HCT116 (cell line): ENCODE measurements at regions not wholly inside any gene's neighbourhood (a gene's known extent, or its start where the extent isn't known, plus 50 kb on each side); places are given as distances from the start of the nearest gene placed in this dataset.

Experiments
- ATAC-seq: fragments of 200-7000 bp; cut with Tn5 transposase; 2 replicates; pipeline ENCODE4 v1.9.1; 2020; ENCODE audit warnings: mild to moderate bottlenecking, moderate library complexity
- BruUV-seq: library from RNA; stranded (reverse); fragments of 400-500 nt; replicated peaks from 2 replicates; lab custom pipeline; 2021; lab: Mats Ljungman, UMichigan
- CTCF ChIA-PET: fragments of 300-600 bp; sonication (Branson Sonifier 250); formaldehyde crosslinking; loops from one replicate; lab custom pipeline; 2021; ENCODE audit warnings: antibody characterized with exemption; lab: Charles Lee
- POLR2A ChIA-PET: fragments of 300-600, 350-600 bp; sonication (Branson Sonifier 250); formaldehyde crosslinking; loops from one replicate; lab custom pipeline; 2021; ENCODE audit warnings: antibody characterized with exemption; lab: Charles Lee
- RAD21 ChIA-PET, 2 experiments: fragments of 300-600 bp; sonication (Branson Sonifier 250); formaldehyde crosslinking; loops; one replicate each; lab custom pipeline; 2023; ENCODE audit warnings: low total read pairs in 2 of 2; ENCODE audit not compliant: uncharacterized antibody in 2 of 2, unreplicated experiment in 2 of 2, low non-redundant PET in 1 of 2; lab: Charles Lee
- DNase-seq: peaks from one replicate; pipeline ENCODE4 v3.0.0-alpha.2; 2010; ENCODE audit warnings: low read depth, low spot score
- H2AFZ ChIP-seq: fragments of 200-600 bp; shearing (Covaris generic), sonication (generic); 2 replicates; pipeline ENCODE4 v1.6.1; 2017; ENCODE audit warnings: low read depth, mixed run types, mixed read lengths, antibody characterized with exemption, low read length; ENCODE audit not compliant: poor library complexity, severe bottlenecking
- H3K27ac ChIP-seq: 2 replicates; pipeline ENCODE4 v1.5.1; 2012; ENCODE audit warnings: low read depth, low read length
- H3K27me3 ChIP-seq: fragments of 200-600 bp; sonication (generic); 2 replicates; pipeline ENCODE4 v1.6.1; 2016; ENCODE audit warnings: mixed run types, low read length, mixed read lengths; ENCODE audit not compliant: insufficient read depth
- H3K36me3 ChIP-seq, 2 experiments: fragments of 200-500 bp in 1 of 2; fragments of 200-600 bp in 1 of 2; sonication (Bioruptor generic) in 1 of 2; sonication (generic) in 1 of 2; 2 replicates each; pipeline versions ENCODE4 v1.5.1 to v1.6.1; 2014 to 2016; ENCODE audit warnings: low read length in 2 of 2, inconsistent platforms in 1 of 2, mixed read lengths in 1 of 2, mixed run types in 1 of 2; ENCODE audit not compliant: insufficient read depth in 2 of 2, control insufficient read depth in 1 of 2
- H3K4me1 ChIP-seq, 2 experiments: fragments of 200-600 bp in 1 of 2; sonication (generic) in 1 of 2; 2 replicates each; pipeline versions ENCODE4 v1.5.1 to v1.6.1; 2012 to 2017; ENCODE audit warnings: low read length in 2 of 2, inconsistent platforms in 1 of 2, mild to moderate bottlenecking in 1 of 2, mixed read lengths in 1 of 2, mixed run types in 1 of 2, moderate library complexity in 1 of 2; ENCODE audit not compliant: insufficient read depth in 2 of 2, control insufficient read depth in 1 of 2
- H3K4me2 ChIP-seq: fragments of 200-600 bp; sonication (generic); 2 replicates; pipeline ENCODE4 v1.6.1; 2017; ENCODE audit warnings: mixed run types, low read length, mixed read lengths
- H3K4me3 ChIP-seq, 2 experiments: fragments of 200-600 bp in 1 of 2; sonication (generic) in 1 of 2; replicated peaks in 1 of 2; 2 replicates each; pipeline ENCODE4 v1.5.1; 2011 to 2016; ENCODE audit warnings: low read length in 2 of 2, control low read depth in 1 of 2, low read depth in 1 of 2, mild to moderate bottlenecking in 1 of 2, mixed read lengths in 1 of 2, mixed run types in 1 of 2
- H3K79me2 ChIP-seq: fragments of 200-600 bp; sonication (generic); 2 replicates; pipeline ENCODE4 v1.6.1; 2017; ENCODE audit warnings: mild to moderate bottlenecking, mixed run types, low read length, moderate library complexity, mixed read lengths; ENCODE audit not compliant: insufficient read depth
- H3K9ac ChIP-seq: fragments of 200-600 bp; sonication (generic); 2 replicates; pipeline ENCODE4 v1.6.1; 2016; ENCODE audit warnings: low read length, mixed read lengths
- H3K9me2 ChIP-seq: fragments of 200-600 bp; sonication (generic), shearing (Covaris generic); 2 replicates; pipeline ENCODE4 v1.6.1; 2017; ENCODE audit warnings: mixed run types, mild to moderate bottlenecking, moderate library complexity; ENCODE audit not compliant: insufficient read depth
- H3K9me3 ChIP-seq, 2 experiments: fragments of 200-500 bp in 1 of 2; fragments of 200-600 bp in 1 of 2; sonication (Bioruptor generic) in 1 of 2; sonication (generic) in 1 of 2; 2 replicates each; pipeline ENCODE4 v1.6.1; 2014 to 2017; ENCODE audit warnings: low read length in 2 of 2, mixed read lengths in 2 of 2, inconsistent platforms in 1 of 2, low read depth in 1 of 2, mild to moderate bottlenecking in 1 of 2, mixed run types in 1 of 2, moderate library complexity in 1 of 2; ENCODE audit not compliant: control insufficient read depth in 1 of 2, insufficient read depth in 1 of 2
- H4K20me1 ChIP-seq: fragments of 200-600 bp; sonication (generic), shearing (Covaris generic); 2 replicates; pipeline ENCODE4 v1.6.1; 2017; ENCODE audit warnings: mixed run types, mild to moderate bottlenecking, moderate library complexity; ENCODE audit not compliant: insufficient read depth
- ATF3 ChIP-seq: IDR thresholded peaks from 2 replicates; pipeline ENCODE4 v1.6.1; 2012
- CBX3 ChIP-seq: IDR thresholded peaks from 2 replicates; pipeline ENCODE4 v1.6.1; 2012; ENCODE audit warnings: low read depth
- CTCF ChIP-seq, 3 experiments: fragments of 200-600 bp in 1 of 3; sonication (generic) in 1 of 3; IDR thresholded peaks in 2 of 3; conservative IDR thresholded peaks in 1 of 3; 2 replicates each; pipeline ENCODE4 v1.5.1; 2012 to 2017; ENCODE audit warnings: low read depth in 2 of 3, low read length in 2 of 3, antibody characterized with exemption in 1 of 3, borderline replicate concordance in 1 of 3, control low read depth in 1 of 3, mild to moderate bottlenecking in 1 of 3, mixed read lengths in 1 of 3, mixed run types in 1 of 3, moderate library complexity in 1 of 3; ENCODE audit not compliant: insufficient read depth in 1 of 3
- ELF1 ChIP-seq: IDR thresholded peaks from 2 replicates; pipeline ENCODE4 v1.6.1; 2012; ENCODE audit warnings: low read depth, borderline replicate concordance
- EZH2 ChIP-seq: fragments of 200-600 bp; sonication (generic); IDR thresholded peaks from 2 replicates; pipeline ENCODE4 v1.6.1; 2017; ENCODE audit warnings: antibody characterized with exemption, mixed run types
- EZH2phosphoT487 ChIP-seq: fragments of 200-600 bp; IDR thresholded peaks from 2 replicates; pipeline ENCODE4 v1.6.1; 2018; ENCODE audit warnings: antibody characterized with exemption, borderline replicate concordance
- FOSL1 ChIP-seq: IDR thresholded peaks from 2 replicates; pipeline ENCODE4 v1.6.1; 2012; ENCODE audit warnings: low read depth
- JUND ChIP-seq: IDR thresholded peaks from 2 replicates; pipeline ENCODE4 v1.6.1; 2012
- MAX ChIP-seq: IDR thresholded peaks from 2 replicates; pipeline ENCODE4 v1.6.1; 2012
- POLR2A ChIP-seq: IDR thresholded peaks from 2 replicates; pipeline ENCODE4 v1.7.0; 2011; ENCODE audit warnings: borderline replicate concordance; ENCODE audit not compliant: insufficient read depth, insufficient read length; ENCODE audit errors: extremely low read depth
- REST ChIP-seq: IDR thresholded peaks from 2 replicates; pipeline ENCODE4 v1.6.1; 2012; ENCODE audit warnings: low read depth
- SP1 ChIP-seq: IDR thresholded peaks from 2 replicates; pipeline ENCODE4 v1.6.1; 2012; ENCODE audit warnings: low read depth
- SRF ChIP-seq: IDR thresholded peaks from 2 replicates; pipeline ENCODE4 v1.6.1; 2012; ENCODE audit warnings: low read depth
- ZNF274 ChIP-seq: fragments of 200-500 bp; sonication (Bioruptor generic); IDR thresholded peaks from 2 replicates; pipeline ENCODE4 v1.6.1; 2014; ENCODE audit warnings: mild to moderate bottlenecking, low read depth, low read length, inconsistent platforms
- intact Hi-C: fragments of 100-400 bp; cut with micrococcal nuclease; formaldehyde crosslinking; loops from 2 replicates; pipeline ENCODE4 v1.10.0; 2022

GRCh38 chr6:169858935-169859351, 107.5 kb downstream of the ERMARD start:
- Histone ChIP-seq H3K4me3 (no peak overlapping the region), H3K79me2 (no peaks in the 10 kb centered on the region), H3K9ac (no peak overlapping the region), H3K4me1 (no peaks in the 10 kb centered on the region), H3K9me3 (no peaks in the 10 kb centered on the region; a peak in 1 of 4 replicates), H3K4me2 (no peak overlapping the region), H4K20me1 (no peaks in the 10 kb centered on the region), H3K27me3 (no peaks in the 10 kb centered on the region), H2AFZ (no peak overlapping the region), H3K36me3 (no peaks in the 10 kb centered on the region), H3K27ac (no peak overlapping the region), H3K9me2 (no peaks in the 10 kb centered on the region)
- ChIA-PET CTCF (no interaction called here), POLR2A (no interaction called here), RAD21 (no interaction called here)
- TF ChIP-seq SRF (no peak), FOSL1 (no peak), ATF3 (no peak), ELF1 (no peak), EZH2phosphoT487 (no peak), EZH2 (no peak), MAX (no peak), SP1 (no peak), CTCF (IDR thresholded peaks at IDR 0.05 in 2 of 3, conservative IDR thresholded peaks at IDR 0.05 in 1 of 3; ENCODE audit: borderline replicate concordance in 1 of 3, insufficient read depth in 1 of 3, low read depth in 2 of 3, low read length in 2 of 3) (no peak), ZNF274 (no peak), REST (no peak), CBX3 (no peak), POLR2A (no peak), JUND (no peak)
- DNase-seq (no peak), ATAC-seq (no peak)
- intact Hi-C loops = no loop called here
- BruUV-seq = no TSS peak
